DOHH2 (cell line): ENCODE measurements at regions not wholly inside any gene's neighbourhood (a gene's known extent, or its start where the extent isn't known, plus 50 kb on each side); places are given as distances from the start of the nearest gene placed in this dataset.

ENCODE experiments used
- CTCF ChIP-seq: fragments of 200-600 bp; sonication (generic); IDR thresholded peaks from one replicate; pipeline ENCODE4 v1.5.1; 2014; ENCODE audit warnings: antibody characterized with exemption, mild to moderate bottlenecking, low read depth, low read length; ENCODE audit not compliant: poor library complexity, severe bottlenecking
- EZH2phosphoT487 ChIP-seq: fragments of 200-600 bp; sonication (generic); IDR thresholded peaks from 2 replicates; pipeline ENCODE4 v1.6.1; 2017; ENCODE audit warnings: borderline replicate concordance, mild to moderate bottlenecking, antibody characterized with exemption, low read length, moderate library complexity, mixed read lengths

- TF ChIP-seq CTCF = no peak
- no peak for TF ChIP-seq EZH2phosphoT487
These were observed 89.6 kb upstream of the UBE2E3 start for GRCh38 chr2:180890781-180891180.
